IPS DF 6.9 (cell line): ENCODE measurements at regions not wholly inside any gene's neighbourhood (a gene's known extent, or its start where the extent isn't known, plus 50 kb on each side); places are given as distances from the start of the nearest gene placed in this dataset.

Source experiments
- DNase-seq: peaks from one replicate; pipeline ENCODE4 v3.0.0-alpha.2; 2013; ENCODE audit warnings: low read depth, low spot score
- H3K27ac ChIP-seq: one replicate; pipeline ENCODE4 v1.5.1; 2013; ENCODE audit warnings: low read length, control low read depth
- H3K27me3 ChIP-seq: 2 replicates; pipeline ENCODE4 v1.6.1; 2013; ENCODE audit warnings: mild to moderate bottlenecking, low read length; ENCODE audit not compliant: control insufficient read depth, insufficient read depth
- H3K36me3 ChIP-seq: 2 replicates; pipeline ENCODE4 v1.6.1; 2013; ENCODE audit warnings: low read length; ENCODE audit not compliant: control insufficient read depth, insufficient read depth
- H3K4me1 ChIP-seq: 2 replicates; pipeline ENCODE4 v1.6.1; 2013; ENCODE audit warnings: low read length; ENCODE audit not compliant: control insufficient read depth, insufficient read depth
- H3K4me3 ChIP-seq: 2 replicates; pipeline ENCODE4 v1.5.1; 2013; ENCODE audit warnings: mild to moderate bottlenecking, low read length
- H3K9me3 ChIP-seq: 2 replicates; pipeline ENCODE4 v1.6.1; 2013; ENCODE audit warnings: low read length, inconsistent platforms; ENCODE audit not compliant: control insufficient read depth, insufficient read depth
- WGBS: extraction: QIAGEN DNeasy Blood & Tissue Kit; methylation state at CpG from one replicate; pipeline ENCODE4 v1.1.7; 2013; ENCODE audit warnings: mixed read lengths, missing lambda C conversion rate; ENCODE audit not compliant: insufficient read length, insufficient coverage; 5-methylcytosine and 5-hydroxymethylcytosine counted together

DNA sequence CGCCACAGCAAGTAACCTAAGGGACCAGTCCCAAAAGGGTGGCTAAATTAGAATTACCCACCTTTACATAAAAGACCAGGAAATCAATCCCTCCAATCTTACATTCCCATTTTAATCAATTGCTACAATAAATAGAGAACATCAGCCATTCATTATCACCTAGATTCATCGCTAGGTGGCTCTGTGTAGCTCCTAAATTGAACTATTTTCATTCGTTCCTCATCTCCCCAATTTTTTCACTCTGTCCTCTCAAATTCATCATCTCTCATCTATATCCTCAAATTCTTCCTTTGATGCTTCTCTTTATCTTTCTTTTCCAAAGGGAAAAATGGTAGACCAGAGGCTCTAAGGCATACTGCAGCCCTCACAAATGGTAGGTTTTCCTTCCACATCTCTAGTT lies 108.2 kb upstream of the TNC start:
- H3K9me3 ChIP-seq = no peaks in the 10 kb centered on the region; the same call in 1 of the 2 replicates
- no peak overlapping the region for H3K4me3 ChIP-seq
- WGBS = 100% methylated on average over 1 of the region's 3 CpGs
- H3K36me3 ChIP-seq = no peaks in the 10 kb centered on the region
- no peaks in the 10 kb centered on the region for H3K27me3 ChIP-seq
- no peak overlapping the region for H3K27ac ChIP-seq
- DNase-seq = no peak
- no peaks in the 10 kb centered on the region for H3K4me1 ChIP-seq

DNA sequence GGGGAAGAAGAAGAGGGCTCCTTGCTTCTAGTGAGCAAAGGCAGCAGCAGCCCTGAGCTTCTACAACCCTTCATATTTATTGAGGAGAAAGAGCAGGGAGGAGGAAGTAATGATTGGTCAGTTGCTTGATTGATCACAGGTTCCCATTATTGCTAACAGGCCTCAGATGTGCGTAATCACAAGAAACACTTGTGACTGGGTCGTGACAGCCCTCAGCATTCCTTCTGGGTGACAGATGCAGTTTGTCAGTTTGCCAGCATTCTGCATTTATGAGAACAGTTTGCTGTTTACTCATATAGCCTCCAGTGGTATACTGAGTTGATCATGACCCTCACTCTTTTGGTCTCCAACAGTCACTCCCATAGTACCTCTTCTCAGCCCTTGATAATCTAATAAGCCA lies 111.5 kb upstream of the TNC start:
- H3K4me1 ChIP-seq = no peaks in the 10 kb centered on the region
- no CpG with 5 or more reads among the region's 2 CpGs for WGBS
- DNase-seq = no peak

DNA sequence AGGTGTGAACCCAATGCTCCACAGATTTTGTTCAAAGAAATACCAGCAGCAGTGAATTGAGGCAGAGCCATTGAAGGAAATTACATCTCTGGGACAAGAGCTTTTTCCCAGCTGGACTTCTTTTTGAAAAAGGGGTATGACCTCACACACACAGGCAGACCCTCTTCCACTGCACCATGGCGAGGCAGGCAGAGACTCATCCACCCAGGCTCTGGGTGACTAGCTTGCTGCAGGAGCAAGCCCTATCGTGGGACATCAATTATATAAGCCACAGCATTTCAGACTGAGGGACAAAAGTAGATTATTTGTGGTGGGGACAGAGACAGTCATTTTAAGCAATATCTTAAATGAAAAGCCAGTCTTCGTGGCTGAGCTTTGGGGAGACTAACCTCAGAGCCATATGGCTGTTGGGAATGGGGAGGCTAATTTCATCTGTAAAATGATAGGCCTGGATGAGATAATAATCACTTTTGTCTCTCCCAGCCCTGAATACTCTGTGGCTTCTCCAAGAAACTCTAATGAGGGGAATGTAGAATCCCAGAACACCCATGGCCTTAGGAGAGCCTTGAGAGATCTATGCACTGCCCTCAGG lies 113.1 kb upstream of the TNC start:
- DNase-seq = no peak
- WGBS = no CpG with 5 or more reads among the region's 3 CpGs
- Histone ChIP-seq H3K9me3 (no peaks in the 10 kb centered on the region), H3K4me3 (no peak overlapping the region), H3K27me3 (no peaks in the 10 kb centered on the region), H3K27ac (no peak overlapping the region), H3K36me3 (no peaks in the 10 kb centered on the region), H3K4me1 (no peaks in the 10 kb centered on the region)

More for the DNA sequence above, 111.5 kb upstream of the TNC start:
- Histone ChIP-seq H3K27ac (no peak overlapping the region), H3K4me3 (no peak overlapping the region), H3K27me3 (no peaks in the 10 kb centered on the region), H3K9me3 (no peaks in the 10 kb centered on the region; the same call in 1 of the 2 replicates), H3K36me3 (no peaks in the 10 kb centered on the region)

DNA sequence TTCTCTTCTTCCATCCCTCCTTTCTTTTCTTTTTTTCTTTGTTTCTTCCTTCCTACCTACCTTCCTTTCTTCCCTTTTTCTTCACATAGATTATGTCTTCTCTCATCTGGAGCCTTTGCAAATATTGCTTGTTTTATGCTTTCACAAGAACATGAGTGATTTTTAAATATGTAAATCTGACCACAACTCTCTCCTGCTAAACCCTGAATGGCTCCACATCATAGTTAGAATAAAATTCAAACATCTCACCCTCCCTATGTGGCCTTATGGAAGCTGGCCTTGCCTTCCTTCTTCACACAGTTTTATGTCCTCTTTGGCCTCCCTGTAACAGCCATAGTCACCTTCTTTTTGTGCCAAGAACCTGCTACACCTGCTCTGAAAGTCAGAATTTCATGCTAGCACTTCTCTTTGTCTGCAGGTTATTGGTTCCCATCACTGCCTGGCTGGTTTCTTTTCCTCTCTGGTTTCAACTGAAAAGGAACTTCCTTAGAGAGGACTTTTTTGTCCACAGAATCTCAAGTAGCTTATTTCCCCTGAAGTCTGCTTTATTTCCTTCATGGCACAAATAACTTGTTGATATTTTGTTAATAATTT lies 114.3 kb upstream of the TNC start:
- H3K9me3 ChIP-seq = no peaks in the 10 kb centered on the region
- no peaks in the 10 kb centered on the region for H3K36me3 ChIP-seq
- no peak overlapping the region for H3K4me3 ChIP-seq
- no peak overlapping the region for H3K27ac ChIP-seq
- no peaks in the 10 kb centered on the region for H3K27me3 ChIP-seq
- DNase-seq = no peak
- no peaks in the 10 kb centered on the region for H3K4me1 ChIP-seq

DNA sequence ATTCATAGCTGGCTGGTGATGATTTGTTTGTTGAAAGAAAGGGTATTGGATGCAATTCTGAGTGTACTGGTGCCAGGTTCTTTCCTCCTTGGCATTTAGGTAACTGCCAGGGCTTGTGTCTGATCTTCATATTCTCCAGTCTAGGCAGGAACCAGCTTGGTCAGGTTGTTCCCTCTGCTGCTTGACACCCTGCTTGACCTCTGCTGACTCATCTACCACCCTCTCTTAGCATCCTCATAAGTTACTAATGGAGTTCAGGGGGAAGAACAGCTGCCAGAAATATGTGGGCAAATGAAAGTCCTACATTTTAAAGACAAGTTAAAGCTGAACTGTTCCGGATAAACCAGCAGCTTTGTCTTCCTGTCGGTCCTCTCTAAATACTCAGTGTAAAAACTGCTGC lies 116.1 kb upstream of the TNC start:
- H3K9me3 ChIP-seq = no peaks in the 10 kb centered on the region
- H3K36me3 ChIP-seq = no peaks in the 10 kb centered on the region
- no peaks in the 10 kb centered on the region for H3K4me1 ChIP-seq
- no peak for DNase-seq
- no peaks in the 10 kb centered on the region for H3K27me3 ChIP-seq
- no CpG with 5 or more reads among the region's 2 CpGs for WGBS
- no peak overlapping the region for H3K4me3 ChIP-seq
- H3K27ac ChIP-seq = no peak overlapping the region

GRCh38 chr9:115235221-115235620 lies 117.3 kb upstream of the TNC start:
- no peak for DNase-seq
- no CpG with 5 or more reads among the region's 1 CpG for WGBS
- Histone ChIP-seq H3K27me3 (no peaks in the 10 kb centered on the region), H3K9me3 (no peaks in the 10 kb centered on the region), H3K4me1 (no peaks in the 10 kb centered on the region), H3K4me3 (no peak overlapping the region), H3K27ac (no peak overlapping the region), H3K36me3 (no peaks in the 10 kb centered on the region)

GRCh38 chr9:115237385-115237998 lies 119.5 kb upstream of the TNC start:
- no peak for DNase-seq
- no peaks in the 10 kb centered on the region for H3K9me3 ChIP-seq
- no CpG with 5 or more reads among the region's 7 CpGs for WGBS

DNA sequence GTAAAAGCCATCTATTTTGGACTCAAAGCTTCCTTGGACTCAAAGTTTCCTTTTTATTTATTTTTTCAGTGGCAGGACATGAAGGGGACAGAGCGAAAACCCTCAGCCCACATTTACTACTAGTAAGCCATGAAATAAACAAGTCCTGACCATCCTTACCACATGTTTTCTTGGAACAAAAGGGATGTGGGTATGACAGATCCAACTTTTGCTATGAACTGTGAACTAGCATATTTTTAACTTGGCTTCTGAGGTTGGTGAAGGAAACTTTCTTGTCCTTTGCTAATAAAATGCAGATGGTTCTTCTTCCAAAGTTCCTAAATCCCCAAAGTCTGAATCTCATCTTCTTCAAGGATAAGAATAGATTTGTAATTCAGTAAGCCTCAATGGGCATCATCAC lies 122.7 kb upstream of the TNC start:
- WGBS = no CpG with 5 or more reads among the region's 1 CpG
- Histone ChIP-seq H3K27ac (no peak overlapping the region), H3K4me3 (no peak overlapping the region), H3K36me3 (no peaks in the 10 kb centered on the region), H3K9me3 (no peaks in the 10 kb centered on the region), H3K27me3 (no peaks in the 10 kb centered on the region), H3K4me1 (no peaks in the 10 kb centered on the region)
- DNase-seq = no peak

More at GRCh38 chr9:115237385-115237998, 119.5 kb upstream of the TNC start:
- Histone ChIP-seq H3K4me3 (no peak overlapping the region), H3K27me3 (no peaks in the 10 kb centered on the region), H3K27ac (no peak overlapping the region), H3K36me3 (no peaks in the 10 kb centered on the region), H3K4me1 (no peaks in the 10 kb centered on the region)

GRCh38 chr9:115241641-115242040 lies 123.7 kb upstream of the TNC start:
- no peak overlapping the region for H3K4me3 ChIP-seq
- no CpG with 5 or more reads among the region's 2 CpGs for WGBS
- H3K27ac ChIP-seq = no peak overlapping the region
- H3K4me1 ChIP-seq = no peaks in the 10 kb centered on the region
- no peaks in the 10 kb centered on the region for H3K9me3 ChIP-seq
- H3K36me3 ChIP-seq = no peaks in the 10 kb centered on the region
- H3K27me3 ChIP-seq = no peaks in the 10 kb centered on the region
- DNase-seq = no peak

- WGBS = no CpG with 5 or more reads among the region's 3 CpGs
- H3K27me3 ChIP-seq = no peaks in the 10 kb centered on the region
- H3K4me1 ChIP-seq = no peaks in the 10 kb centered on the region
- no peaks in the 10 kb centered on the region for H3K36me3 ChIP-seq
- no peak overlapping the region for H3K27ac ChIP-seq
- no peaks in the 10 kb centered on the region for H3K9me3 ChIP-seq
- no peak overlapping the region for H3K4me3 ChIP-seq
- DNase-seq = no peak
These were observed 131.5 kb upstream of the TNC start for GRCh38 chr9:115249488-115249887.

DNA sequence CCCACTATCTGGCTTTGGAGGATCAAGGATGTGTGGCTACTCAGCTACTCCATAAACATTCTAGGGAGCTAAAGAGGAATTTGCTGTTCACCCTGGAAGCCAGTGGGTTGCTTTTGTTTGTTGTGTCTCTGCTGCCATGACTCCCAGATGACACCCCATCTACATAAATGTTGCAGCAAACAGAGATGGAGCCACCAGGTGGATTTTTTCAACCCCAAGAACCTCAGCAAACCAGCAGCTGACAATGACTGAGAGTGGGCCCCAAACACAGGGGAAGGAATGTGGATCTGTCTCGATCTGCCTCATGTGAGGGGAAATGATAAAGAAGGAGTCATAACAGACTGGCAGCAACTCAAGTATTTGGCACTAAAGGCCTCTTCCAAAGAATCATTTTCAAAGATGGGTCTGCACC lies 132.7 kb upstream of the TNC start:
- Histone ChIP-seq H3K27me3 (no peaks in the 10 kb centered on the region), H3K36me3 (no peaks in the 10 kb centered on the region), H3K27ac (no peak overlapping the region), H3K9me3 (no peaks in the 10 kb centered on the region), H3K4me1 (no peaks in the 10 kb centered on the region), H3K4me3 (no peak overlapping the region)
- DNase-seq = no peak
- no CpG with 5 or more reads among the region's 1 CpG for WGBS
